Hepatocyte (in vitro differentiated cells): ENCODE measurements at regions not wholly inside any gene's neighbourhood (a gene's known extent, or its start where the extent isn't known, plus 50 kb on each side); places are given as distances from the start of the nearest gene placed in this dataset.

Source experiments
- DNase-seq: peaks from one replicate; pipeline ENCODE4 v3.0.0-alpha.2; 2016; ENCODE audit warnings: low spot score
- H2AFZ ChIP-seq: fragments of 200-600 bp; sonication (generic); 2 replicates; pipeline ENCODE4 v1.6.0; 2016; ENCODE audit warnings: antibody characterized with exemption, mild to moderate bottlenecking
- H3K27ac ChIP-seq: fragments of 200-600 bp; sonication (generic); 2 replicates; pipeline ENCODE4 v1.5.1; 2016; ENCODE audit warnings: mild to moderate bottlenecking
- H3K27me3 ChIP-seq: fragments of 200-600 bp; sonication (generic); 2 replicates; pipeline ENCODE4 v1.6.1; 2016
- H3K36me3 ChIP-seq: fragments of 200-600 bp; sonication (generic); replicated peaks from 2 replicates; pipeline ENCODE4 v1.5.1; 2016; ENCODE audit warnings: low read depth; ENCODE audit not compliant: insufficient read depth
- H3K4me1 ChIP-seq: fragments of 200-600 bp; sonication (generic); 2 replicates; pipeline ENCODE4 v1.5.1; 2016; ENCODE audit warnings: mild to moderate bottlenecking, moderate library complexity; ENCODE audit not compliant: insufficient read depth
- H3K4me2 ChIP-seq: fragments of 200-600 bp; sonication (generic); 2 replicates; pipeline ENCODE4 v1.6.0; 2016
- H3K4me3 ChIP-seq: fragments of 200-600 bp; sonication (generic); 2 replicates; pipeline ENCODE4 v1.5.1; 2016; ENCODE audit warnings: mild to moderate bottlenecking
- H3K79me2 ChIP-seq: fragments of 200-600 bp; sonication (generic); 2 replicates; pipeline ENCODE4 v1.6.0; 2017; ENCODE audit warnings: mild to moderate bottlenecking
- H3K9me2 ChIP-seq: fragments of 200-600 bp; sonication (generic); replicated peaks from 2 replicates; pipeline ENCODE4 v1.6.0; 2017; ENCODE audit warnings: mild to moderate bottlenecking; ENCODE audit not compliant: insufficient read depth
- H3K9me3 ChIP-seq: fragments of 200-600 bp; sonication (generic); 2 replicates; pipeline ENCODE4 v1.5.1; 2016; ENCODE audit warnings: low read depth, mild to moderate bottlenecking
- H4K20me1 ChIP-seq: fragments of 200-600 bp; sonication (generic); 2 replicates; pipeline ENCODE4 v1.6.0; 2016; ENCODE audit warnings: mild to moderate bottlenecking; ENCODE audit not compliant: insufficient read depth, poor library complexity, severe bottlenecking
- CTCF ChIP-seq: fragments of 200-600 bp; sonication (generic); IDR thresholded peaks from 2 replicates; pipeline ENCODE4 v1.5.1; 2016; ENCODE audit warnings: antibody characterized with exemption, mild to moderate bottlenecking; ENCODE audit not compliant: poor library complexity
- EZH2 ChIP-seq: fragments of 200-600 bp; sonication (generic); IDR thresholded peaks from 2 replicates; pipeline ENCODE4 v1.6.1; 2016; ENCODE audit warnings: antibody characterized with exemption, mild to moderate bottlenecking, borderline replicate concordance
- EZH2phosphoT487 ChIP-seq: fragments of 200-600 bp; sonication (generic); IDR thresholded peaks from one replicate; pipeline ENCODE4 v1.6.1; 2018; ENCODE audit warnings: antibody characterized with exemption, mild to moderate bottlenecking, low read depth, moderate library complexity; ENCODE audit not compliant: unreplicated experiment, severe bottlenecking
- WGBS: methylation state at CpG from one replicate; pipeline ENCODE4 v1.1.6; 2016; ENCODE audit warnings: low lambda C conversion rate; ENCODE audit errors: missing lambda C conversion rate; 5-methylcytosine and 5-hydroxymethylcytosine counted together

GRCh38 chrX:45847961-45848360, 647.3 kb upstream of the DIPK2B start:
- 86% methylated on average over 5 of the region's 5 CpGs for WGBS
- H3K4me3 ChIP-seq, result no peak overlapping the region
- TF ChIP-seq EZH2 (no peak), CTCF (no peak), EZH2phosphoT487 (no peak)

GRCh38 chrX:45846328-45846727, 645.7 kb upstream of the DIPK2B start:
- Histone ChIP-seq H3K27me3 (no peaks in the 10 kb centered on the region), H3K4me2 (no peak overlapping the region), H3K27ac (no peak overlapping the region), H4K20me1 (no peaks in the 10 kb centered on the region), H2AFZ (no peak overlapping the region), H3K4me1 (no peaks in the 10 kb centered on the region), H3K36me3 (no peaks in the 10 kb centered on the region), H3K9me3 (no peaks in the 10 kb centered on the region), H3K9me2 (no peaks in the 10 kb centered on the region), H3K4me3 (no peak overlapping the region), H3K79me2 (peaks cover 25% of the 10 kb centered on the region)
- DNase-seq, result no peak
- WGBS, result 95% methylated on average over 5 of the region's 5 CpGs
- TF ChIP-seq EZH2 (no peak), EZH2phosphoT487 (no peak), CTCF (no peak)

More at GRCh38 chrX:45847961-45848360, 647.3 kb upstream of the DIPK2B start:
- Histone ChIP-seq H3K27ac (no peak overlapping the region), H3K36me3 (no peaks in the 10 kb centered on the region), H3K79me2 (peaks cover 21% of the 10 kb centered on the region), H3K9me3 (no peaks in the 10 kb centered on the region), H2AFZ (no peak overlapping the region), H3K4me2 (no peak overlapping the region), H3K4me1 (no peaks in the 10 kb centered on the region), H3K9me2 (no peaks in the 10 kb centered on the region), H3K27me3 (no peaks in the 10 kb centered on the region), H4K20me1 (no peaks in the 10 kb centered on the region)
- no peak for DNase-seq

- no peak overlapping the region for H3K4me2 ChIP-seq
- H4K20me1 ChIP-seq, result no peaks in the 10 kb centered on the region
- H3K4me3 ChIP-seq, result no peak overlapping the region
- no peak for DNase-seq
- H3K9me3 ChIP-seq, result no peaks in the 10 kb centered on the region
- 74% methylated on average over 5 of the region's 5 CpGs for WGBS
- H2AFZ ChIP-seq, result no peak overlapping the region
- peaks cover 25% of the 10 kb centered on the region for H3K79me2 ChIP-seq
- H3K4me1 ChIP-seq, result no peaks in the 10 kb centered on the region
- H3K36me3 ChIP-seq, result no peaks in the 10 kb centered on the region
- H3K9me2 ChIP-seq, result no peaks in the 10 kb centered on the region
- H3K27ac ChIP-seq, result no peak overlapping the region
- TF ChIP-seq CTCF (no peak), EZH2phosphoT487 (no peak), EZH2 (no peak)
- no peaks in the 10 kb centered on the region for H3K27me3 ChIP-seq
Observed at GRCh38 chrX:45845142-45845541, 644.5 kb upstream of the DIPK2B start.

GRCh38 chrX:45843518-45843917, 642.8 kb upstream of the DIPK2B start:
- no peaks in the 10 kb centered on the region for H3K9me3 ChIP-seq
- H3K9me2 ChIP-seq, result no peaks in the 10 kb centered on the region

More at GRCh38 chrX:45843518-45843917, 642.8 kb upstream of the DIPK2B start:
- H3K4me1 ChIP-seq, result no peaks in the 10 kb centered on the region
- no peak overlapping the region for H3K27ac ChIP-seq
- H4K20me1 ChIP-seq, result no peaks in the 10 kb centered on the region
- H3K4me3 ChIP-seq, result no peak overlapping the region
- 50% methylated on average over 1 of the region's 1 CpG for WGBS
- H3K36me3 ChIP-seq, result no peaks in the 10 kb centered on the region
- no peak overlapping the region for H2AFZ ChIP-seq
- no peak for DNase-seq
- H3K4me2 ChIP-seq, result no peak overlapping the region
- TF ChIP-seq EZH2, result no peak
- no peak for TF ChIP-seq CTCF
- no peak for TF ChIP-seq EZH2phosphoT487
- no peaks in the 10 kb centered on the region for H3K27me3 ChIP-seq
- peaks cover 18% of the 10 kb centered on the region for H3K79me2 ChIP-seq
